Epithelial cell of esophagus (primary cell): ENCODE measurements at regions not wholly inside any gene's neighbourhood (a gene's known extent, or its start where the extent isn't known, plus 50 kb on each side); places are given as distances from the start of the nearest gene placed in this dataset.
"Not testable (repeated sequence)": the region's sequence is repeated elsewhere in the genome, so short reads cannot be mapped to it uniquely, and the experiment has no call there.

Experiments used
- DNase-seq: peaks from one replicate; pipeline ENCODE4 v3.0.0; 2010; ENCODE audit warnings: low read depth
- H3K4me3 ChIP-seq: 2 replicates; pipeline ENCODE4 v1.5.1; 2011; ENCODE audit warnings: mild to moderate bottlenecking, low read length, control low read depth
- CTCF ChIP-seq: IDR thresholded peaks from 2 replicates; pipeline ENCODE4 v1.5.1; 2011; ENCODE audit warnings: low read depth, mild to moderate bottlenecking, low read length, control low read depth, inconsistent platforms; ENCODE audit not compliant: insufficient read depth; ENCODE audit errors: missing control alignments

- DNase-seq = no peak
- TF ChIP-seq CTCF = no peak
- no peak overlapping the region for H3K4me3 ChIP-seq
Measured at GRCh38 chr12:76939701-76940100, 60.9 kb upstream of the CSRP2 start.

- H3K4me3 ChIP-seq = no peak overlapping the region
- no peak for DNase-seq
- no peak for TF ChIP-seq CTCF
Measured at GRCh38 chr12:76936275-76937193, 57.7 kb upstream of the CSRP2 start.

GRCh38 chr12:76933392-76933791 is 54.6 kb upstream of the CSRP2 start:
- not testable (repeated sequence) for DNase-seq, H3K4me3 ChIP-seq

- no peak overlapping the region for H3K4me3 ChIP-seq
- no peak for DNase-seq
- no peak for TF ChIP-seq CTCF
Measured at GRCh38 chr12:76929499-76929898, 50.7 kb upstream of the CSRP2 start.
